Brain microvascular endothelial cell (primary cell): ENCODE measurements at regions not wholly inside any gene's neighbourhood (a gene's known extent, or its start where the extent isn't known, plus 50 kb on each side); places are given as distances from the start of the nearest gene placed in this dataset.

ENCODE experiments used
- DNase-seq: peaks from one replicate; pipeline ENCODE4 v3.0.0-alpha.2; 2020
- H3K27ac ChIP-seq: fragments of 250-450 bp; sonication (Bioruptor Pico); 2 replicates; pipeline ENCODE4 v1.5.1; 2020; ENCODE audit warnings: mild to moderate bottlenecking, moderate library complexity
- H3K27me3 ChIP-seq: fragments of 250-450 bp; sonication (Bioruptor Pico); replicated peaks from 2 replicates; pipeline ENCODE4 v1.5.1; 2020; ENCODE audit warnings: mild to moderate bottlenecking
- H3K36me3 ChIP-seq: fragments of 250-450 bp; sonication (Bioruptor Pico); replicated peaks from 2 replicates; pipeline ENCODE4 v1.5.1; 2020; ENCODE audit warnings: mild to moderate bottlenecking
- H3K4me3 ChIP-seq: 2 replicates; pipeline ENCODE4 v1.5.1; 2011; ENCODE audit warnings: low read depth, mild to moderate bottlenecking, control low read depth, low read length, moderate library complexity
- in situ Hi-C: cut with HindIII; loops from 2 replicates; pipeline ENCODE4 v1.10.0; 2017; ENCODE audit warnings: low sequenced_read_pairs, low pct_ligation_motif_present
- TF ChIP-seq, protein P1 (sequence below): IDR thresholded peaks from 2 replicates; pipeline ENCODE4 v1.5.1; 2011; ENCODE audit warnings: low read depth, mild to moderate bottlenecking, moderate library complexity, low read length, control low read depth, inconsistent platforms; ENCODE audit errors: missing control alignments

DNA sequence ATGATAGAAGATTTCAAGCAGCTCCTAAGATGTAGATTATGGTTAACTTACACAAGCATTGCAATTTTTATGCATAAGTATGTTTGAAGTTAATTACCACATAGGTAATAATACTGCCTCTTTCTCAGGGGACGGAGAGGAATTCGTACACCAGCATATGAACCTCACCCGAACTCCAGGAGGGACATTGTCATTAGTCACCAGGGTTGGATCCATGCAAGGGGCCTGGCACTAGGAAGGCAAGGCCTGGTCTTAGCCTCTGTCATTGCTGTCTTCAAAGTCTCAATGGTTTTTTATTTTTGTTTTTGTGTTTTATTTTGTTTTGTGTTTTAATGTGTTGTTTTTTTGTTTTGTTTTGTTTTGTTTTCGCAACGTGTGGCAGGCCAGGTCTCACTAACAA is 145.6 kb upstream of the PPP2R2D start:
- in situ Hi-C loops = no loop called here
- Histone ChIP-seq H3K27me3 (no peaks in the 10 kb centered on the region), H3K36me3 (no peaks in the 10 kb centered on the region), H3K4me3 (no peak overlapping the region), H3K27ac (no peak overlapping the region)
- no peak for DNase-seq
- TF ChIP-seq, protein P1, sequence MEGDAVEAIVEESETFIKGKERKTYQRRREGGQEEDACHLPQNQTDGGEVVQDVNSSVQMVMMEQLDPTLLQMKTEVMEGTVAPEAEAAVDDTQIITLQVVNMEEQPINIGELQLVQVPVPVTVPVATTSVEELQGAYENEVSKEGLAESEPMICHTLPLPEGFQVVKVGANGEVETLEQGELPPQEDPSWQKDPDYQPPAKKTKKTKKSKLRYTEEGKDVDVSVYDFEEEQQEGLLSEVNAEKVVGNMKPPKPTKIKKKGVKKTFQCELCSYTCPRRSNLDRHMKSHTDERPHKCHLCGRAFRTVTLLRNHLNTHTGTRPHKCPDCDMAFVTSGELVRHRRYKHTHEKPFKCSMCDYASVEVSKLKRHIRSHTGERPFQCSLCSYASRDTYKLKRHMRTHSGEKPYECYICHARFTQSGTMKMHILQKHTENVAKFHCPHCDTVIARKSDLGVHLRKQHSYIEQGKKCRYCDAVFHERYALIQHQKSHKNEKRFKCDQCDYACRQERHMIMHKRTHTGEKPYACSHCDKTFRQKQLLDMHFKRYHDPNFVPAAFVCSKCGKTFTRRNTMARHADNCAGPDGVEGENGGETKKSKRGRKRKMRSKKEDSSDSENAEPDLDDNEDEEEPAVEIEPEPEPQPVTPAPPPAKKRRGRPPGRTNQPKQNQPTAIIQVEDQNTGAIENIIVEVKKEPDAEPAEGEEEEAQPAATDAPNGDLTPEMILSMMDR = no peak

DNA sequence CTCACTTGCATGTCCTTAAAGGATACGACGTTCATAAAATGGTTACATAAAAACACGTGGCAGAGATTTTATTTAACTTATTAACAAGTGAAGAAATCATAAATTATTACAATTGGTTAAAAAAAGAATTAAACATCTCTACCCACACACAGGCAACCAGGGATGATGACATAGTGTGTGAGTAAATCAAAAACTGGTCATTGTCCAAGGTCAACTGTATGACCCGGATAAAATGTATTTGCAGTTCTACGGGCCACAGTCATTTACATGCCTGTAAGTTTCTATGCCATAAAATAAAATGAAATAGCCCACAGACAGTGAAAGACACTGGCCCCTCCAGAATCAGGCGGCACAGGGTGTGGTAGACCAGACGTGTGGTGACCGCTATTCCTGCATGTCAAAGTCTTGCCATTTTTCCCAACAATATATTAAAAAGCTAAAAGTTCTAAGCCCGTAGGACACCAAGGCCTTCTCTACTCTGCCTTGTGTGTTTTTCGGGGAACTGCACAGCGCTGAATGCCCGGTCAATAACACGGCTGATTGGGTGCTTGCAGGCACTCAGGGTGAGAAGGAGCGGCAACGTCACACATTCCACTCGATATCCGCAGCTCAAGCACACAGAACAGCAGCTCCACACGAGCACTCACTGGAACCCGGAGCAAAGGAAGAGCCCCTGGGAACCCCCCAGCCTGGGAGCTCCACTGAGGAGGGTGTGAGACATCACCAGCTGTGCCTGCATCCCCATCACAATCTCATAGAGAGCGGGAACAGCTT is 143.3 kb upstream of the PPP2R2D start:
- Histone ChIP-seq H3K36me3 (no peaks in the 10 kb centered on the region), H3K27ac (no peak overlapping the region), H3K27me3 (no peaks in the 10 kb centered on the region), H3K4me3 (no peak overlapping the region)
- DNase-seq = no peak
- in situ Hi-C loops = no loop called here
- TF ChIP-seq, protein P1 = no peak

DNA sequence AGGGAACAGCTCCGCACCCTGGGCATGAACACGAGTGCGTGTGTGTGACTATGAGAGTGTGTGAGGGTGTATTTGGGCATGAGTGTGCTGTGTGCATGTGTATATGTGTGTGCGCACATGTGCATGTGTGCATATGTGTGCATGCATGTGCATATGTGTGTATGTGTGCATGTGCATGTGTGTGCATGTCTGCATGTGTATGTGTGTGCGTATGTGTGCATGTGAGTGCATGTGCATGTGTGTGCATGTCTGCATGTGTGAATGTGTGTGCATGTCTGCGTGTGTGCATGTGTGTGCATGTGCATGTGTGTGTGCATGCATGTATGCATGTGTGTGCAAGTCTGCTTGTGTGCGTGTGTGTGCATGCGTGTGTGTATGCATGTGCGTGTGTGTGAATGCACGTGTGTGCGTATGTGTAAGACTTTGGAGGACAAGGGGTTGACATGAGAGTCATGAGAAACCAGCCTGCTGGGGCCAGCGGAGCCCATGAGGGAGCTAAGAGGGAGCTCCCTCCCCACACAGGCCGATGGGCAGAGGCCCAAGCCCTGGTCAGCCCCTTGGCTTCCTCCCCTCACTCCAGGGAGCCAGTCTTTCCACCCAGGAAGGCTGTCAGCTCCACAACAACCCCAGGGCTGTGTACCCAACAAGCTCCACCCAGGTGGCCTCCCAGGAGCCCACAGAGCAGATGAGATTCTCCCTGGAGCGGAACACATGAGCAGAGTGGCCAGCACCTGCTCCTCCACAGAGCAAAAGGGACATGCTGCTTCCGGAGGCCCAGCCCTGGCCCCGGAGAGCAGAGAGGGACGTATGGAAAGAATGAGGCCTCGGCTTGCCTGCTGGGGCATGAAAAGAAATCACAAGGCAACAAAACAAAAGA is 142.5 kb upstream of the PPP2R2D start:
- no peak overlapping the region for H3K4me3 ChIP-seq
- TF ChIP-seq, protein P1 = no peak
- no peaks in the 10 kb centered on the region for H3K36me3 ChIP-seq
- in situ Hi-C loops = no loop called here
- no peaks in the 10 kb centered on the region for H3K27me3 ChIP-seq
- no peak for DNase-seq
- H3K27ac ChIP-seq = no peak overlapping the region

DNA sequence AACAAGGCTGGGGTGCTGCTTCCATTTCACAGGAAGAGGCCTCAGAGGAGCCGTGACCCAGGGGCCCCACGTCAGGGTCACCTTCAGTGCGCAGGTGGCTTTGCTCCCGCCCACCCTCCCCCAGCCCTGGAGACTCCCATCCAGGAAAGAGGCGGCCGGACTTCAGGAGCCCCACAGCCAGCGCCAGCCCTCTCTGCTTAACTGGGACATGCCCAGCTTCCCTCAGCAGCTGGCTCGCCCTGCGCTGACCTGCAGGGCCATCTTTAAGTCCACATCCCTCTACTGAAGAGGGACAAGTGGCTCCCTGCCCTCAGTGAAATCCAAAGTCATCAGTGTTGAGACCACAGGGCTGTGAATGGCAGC is 141.9 kb upstream of the PPP2R2D start:
- Histone ChIP-seq H3K27ac (no peak overlapping the region), H3K27me3 (no peaks in the 10 kb centered on the region), H3K36me3 (no peaks in the 10 kb centered on the region), H3K4me3 (no peak overlapping the region)
- in situ Hi-C loops = no loop called here
- TF ChIP-seq, protein P1 = no peak
- no peak for DNase-seq

DNA sequence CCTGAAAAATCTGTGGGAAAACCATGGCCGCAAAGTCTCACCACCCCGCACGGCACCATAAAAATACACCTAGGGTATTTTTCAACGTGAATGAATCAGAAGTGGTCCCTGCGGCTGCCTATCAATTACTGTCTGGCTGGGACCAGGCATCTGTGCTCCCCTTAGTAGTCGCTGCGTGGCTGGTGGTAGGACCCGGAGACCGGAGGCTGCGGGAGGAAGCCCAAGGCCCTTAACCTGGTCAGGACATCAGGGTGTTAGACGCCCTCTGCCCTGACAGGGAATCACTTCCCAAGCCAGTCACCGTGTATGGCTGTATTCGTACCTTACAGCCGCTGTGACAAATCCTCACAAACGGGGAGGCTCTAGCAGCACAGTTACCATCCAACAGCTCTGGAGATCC is 141.5 kb upstream of the PPP2R2D start:
- H3K36me3 ChIP-seq = no peaks in the 10 kb centered on the region
- H3K4me3 ChIP-seq = no peak overlapping the region
- in situ Hi-C loops = no loop called here
- H3K27me3 ChIP-seq = no peaks in the 10 kb centered on the region
- no peak for DNase-seq
- H3K27ac ChIP-seq = no peak overlapping the region
- TF ChIP-seq, protein P1 = no peak
